Neural crest cell (in vitro differentiated cells): ENCODE measurements at regions not wholly inside any gene's neighbourhood (a gene's known extent, or its start where the extent isn't known, plus 50 kb on each side); places are given as distances from the start of the nearest gene placed in this dataset.

Experiments
- DNase-seq: peaks from one replicate; pipeline ENCODE4 v3.0.0; 2021; ENCODE audit warnings: low read depth, mixed read lengths, low spot score
- H3K27ac Mint-ChIP-seq: one replicate; pipeline ENCODE4 v1.8.0; 2021; ENCODE audit warnings: mild to moderate bottlenecking, mixed read lengths; ENCODE audit not compliant: unreplicated experiment
- H3K27me3 Mint-ChIP-seq: 2 replicates; pipeline ENCODE4 v1.8.0; 2021; ENCODE audit warnings: low read depth, mild to moderate bottlenecking, mixed read lengths
- H3K36me3 Mint-ChIP-seq: 2 replicates; pipeline ENCODE4 v1.8.0; 2021; ENCODE audit warnings: low read depth, mild to moderate bottlenecking, mixed read lengths
- H3K4me1 Mint-ChIP-seq: 2 replicates; pipeline ENCODE4 v1.8.0; 2021; ENCODE audit warnings: mixed read lengths
- H3K4me3 Mint-ChIP-seq: one replicate; pipeline ENCODE4 v1.8.0; 2021; ENCODE audit warnings: mild to moderate bottlenecking, mixed read lengths
- H3K9me3 Mint-ChIP-seq: 2 replicates; pipeline ENCODE4 v1.8.0; 2021; ENCODE audit warnings: mixed read lengths
- TF ChIP-seq, protein P1 (sequence below): fragments of 200-600 bp; sonication (generic); conservative IDR thresholded peaks from 2 replicates; pipeline ENCODE4 v1.5.0; 2021; ENCODE audit warnings: antibody characterized with exemption, mild to moderate bottlenecking

DNA sequence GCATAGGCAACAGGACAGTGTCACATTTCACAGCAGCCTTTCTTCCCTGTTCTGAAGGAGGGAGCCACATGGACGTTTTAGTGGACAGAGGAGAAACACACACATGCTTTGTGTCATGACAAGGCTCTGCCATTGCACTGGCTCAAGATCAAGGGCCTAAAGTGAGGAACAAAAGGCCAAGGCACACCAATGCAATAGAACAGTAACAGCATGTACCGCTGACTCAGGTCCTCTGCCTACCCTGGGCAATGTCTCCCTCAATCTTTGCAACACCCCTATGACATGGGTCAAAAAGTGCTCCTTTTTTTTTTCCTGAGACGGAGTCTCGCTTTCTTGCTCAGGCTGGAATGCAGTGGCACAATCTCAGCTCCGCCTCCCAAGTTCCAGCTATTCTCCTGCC, 57.8 kb upstream of the SDK1 start:
- Mint-ChIP-seq H3K9me3 (peaks cover 8% of the 10 kb centered on the region), H3K27me3 (no peaks in the 10 kb centered on the region), H3K27ac (peak overlapping the region; percentile 63), H3K4me3 (no peak overlapping the region), H3K4me1 (peaks cover 24% of the 10 kb centered on the region), H3K36me3 (no peaks in the 10 kb centered on the region)
- TF ChIP-seq, protein P1, sequence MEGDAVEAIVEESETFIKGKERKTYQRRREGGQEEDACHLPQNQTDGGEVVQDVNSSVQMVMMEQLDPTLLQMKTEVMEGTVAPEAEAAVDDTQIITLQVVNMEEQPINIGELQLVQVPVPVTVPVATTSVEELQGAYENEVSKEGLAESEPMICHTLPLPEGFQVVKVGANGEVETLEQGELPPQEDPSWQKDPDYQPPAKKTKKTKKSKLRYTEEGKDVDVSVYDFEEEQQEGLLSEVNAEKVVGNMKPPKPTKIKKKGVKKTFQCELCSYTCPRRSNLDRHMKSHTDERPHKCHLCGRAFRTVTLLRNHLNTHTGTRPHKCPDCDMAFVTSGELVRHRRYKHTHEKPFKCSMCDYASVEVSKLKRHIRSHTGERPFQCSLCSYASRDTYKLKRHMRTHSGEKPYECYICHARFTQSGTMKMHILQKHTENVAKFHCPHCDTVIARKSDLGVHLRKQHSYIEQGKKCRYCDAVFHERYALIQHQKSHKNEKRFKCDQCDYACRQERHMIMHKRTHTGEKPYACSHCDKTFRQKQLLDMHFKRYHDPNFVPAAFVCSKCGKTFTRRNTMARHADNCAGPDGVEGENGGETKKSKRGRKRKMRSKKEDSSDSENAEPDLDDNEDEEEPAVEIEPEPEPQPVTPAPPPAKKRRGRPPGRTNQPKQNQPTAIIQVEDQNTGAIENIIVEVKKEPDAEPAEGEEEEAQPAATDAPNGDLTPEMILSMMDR = no peak
- no peak for DNase-seq

DNA sequence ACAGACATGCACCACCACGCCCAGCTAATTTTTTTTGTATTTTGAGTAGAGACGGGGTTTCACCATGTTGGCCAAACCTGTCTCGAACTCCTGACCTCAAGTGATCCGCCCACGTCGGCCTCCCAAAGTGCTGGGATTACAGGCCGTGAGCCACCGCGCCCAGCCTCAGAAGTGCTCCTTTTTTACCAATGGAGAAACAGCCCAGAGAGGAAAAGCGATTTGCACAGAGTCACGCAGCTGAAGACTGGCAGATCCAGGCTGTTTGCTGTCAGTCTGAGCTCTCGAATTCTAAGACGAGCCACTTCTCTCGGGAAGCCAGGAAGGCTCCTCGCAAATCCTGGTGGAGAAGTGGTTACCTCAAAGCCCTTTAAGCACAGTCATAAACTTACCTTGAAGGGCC, 57.4 kb upstream of the SDK1 start:
- no peaks in the 10 kb centered on the region for H3K27me3 Mint-ChIP-seq
- peak overlapping the region; percentile 63 for H3K27ac Mint-ChIP-seq
- DNase-seq = no peak
- H3K4me3 Mint-ChIP-seq = no peak overlapping the region
- H3K4me1 Mint-ChIP-seq = peaks cover 28% of the 10 kb centered on the region
- H3K9me3 Mint-ChIP-seq = peaks cover 8% of the 10 kb centered on the region
- no peaks in the 10 kb centered on the region for H3K36me3 Mint-ChIP-seq
- TF ChIP-seq, protein P1 = no peak

DNA sequence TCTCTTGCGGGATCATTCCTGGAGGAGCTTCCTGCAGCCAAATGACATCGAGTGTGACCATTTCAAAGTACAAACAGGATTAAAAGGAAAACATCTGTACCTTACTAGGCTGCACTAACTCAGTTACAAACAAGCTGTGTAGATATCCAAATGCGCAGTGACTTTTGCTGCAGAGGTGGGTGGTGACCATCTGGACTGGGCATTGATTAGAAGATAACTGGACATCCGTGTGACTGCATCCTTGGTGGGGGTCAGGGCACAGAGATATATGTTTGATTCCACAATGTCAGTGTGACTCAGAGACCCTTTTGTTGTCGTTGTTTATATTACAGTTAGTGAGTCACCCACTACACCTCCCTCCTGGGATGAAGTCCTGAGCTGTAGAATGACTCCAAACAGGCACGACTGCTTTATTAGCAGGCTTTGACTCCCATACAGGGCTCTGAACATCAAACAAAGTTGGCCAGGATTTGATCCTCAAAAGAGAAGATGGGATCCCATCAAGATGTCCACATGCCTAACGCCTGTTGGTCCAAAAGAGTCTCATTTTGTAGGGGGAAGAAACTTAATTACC, 56.7 kb upstream of the SDK1 start:
- TF ChIP-seq, protein P1 = no peak
- DNase-seq = no peak
- Mint-ChIP-seq H3K4me1 (peaks cover 30% of the 10 kb centered on the region), H3K4me3 (no peak overlapping the region), H3K27me3 (no peaks in the 10 kb centered on the region), H3K27ac (no peak overlapping the region), H3K36me3 (no peaks in the 10 kb centered on the region), H3K9me3 (peaks cover 8% of the 10 kb centered on the region)

DNA sequence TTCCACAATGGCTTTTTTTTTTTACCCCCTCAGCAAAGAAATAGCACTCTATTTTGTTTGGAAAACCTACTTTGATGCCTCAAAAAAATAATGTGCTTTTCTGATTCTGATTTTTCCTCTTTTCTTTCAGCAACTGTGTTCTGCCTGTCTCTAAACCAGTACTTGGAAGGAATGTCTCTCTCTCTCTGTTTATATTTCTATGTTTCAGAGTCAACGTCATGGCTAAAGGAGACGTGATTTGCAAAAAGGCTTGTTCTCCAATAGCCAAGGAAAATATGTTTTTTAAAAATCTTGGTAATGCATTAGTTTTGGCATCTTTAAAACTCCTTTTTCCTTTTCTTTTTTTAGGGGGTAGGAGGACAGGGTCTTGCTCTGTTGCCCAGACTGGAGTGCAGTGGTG, 56.0 kb upstream of the SDK1 start:
- Mint-ChIP-seq H3K4me3 (no peak overlapping the region), H3K4me1 (peaks cover 30% of the 10 kb centered on the region), H3K36me3 (no peaks in the 10 kb centered on the region), H3K27me3 (no peaks in the 10 kb centered on the region), H3K9me3 (peaks cover 8% of the 10 kb centered on the region), H3K27ac (no peak overlapping the region)
- TF ChIP-seq, protein P1 = no peak
- no peak for DNase-seq

DNA sequence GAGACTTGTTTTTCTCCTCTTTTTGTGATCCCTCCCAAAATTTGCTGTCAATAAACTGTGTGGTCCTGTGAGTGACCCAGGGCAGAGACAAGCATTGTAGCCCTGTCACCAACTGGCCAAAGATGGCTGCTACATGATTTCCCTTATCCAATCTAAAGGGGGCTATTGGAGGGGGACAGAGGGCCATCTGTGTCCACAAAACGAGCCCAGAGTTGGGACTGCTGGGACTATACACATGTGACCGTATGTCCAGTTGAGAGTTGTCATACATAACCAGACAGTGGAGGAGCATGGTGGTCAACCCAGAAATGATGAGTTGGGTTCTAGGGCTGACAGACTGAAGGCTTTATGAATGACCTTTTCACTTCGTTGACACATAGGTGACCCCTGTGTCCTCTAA, 55.3 kb upstream of the SDK1 start:
- no peaks in the 10 kb centered on the region for H3K36me3 Mint-ChIP-seq
- DNase-seq = no peak

More for the DNA sequence above, 55.3 kb upstream of the SDK1 start:
- Mint-ChIP-seq H3K27me3 (no peaks in the 10 kb centered on the region), H3K9me3 (peaks cover 8% of the 10 kb centered on the region), H3K4me1 (peaks cover 31% of the 10 kb centered on the region), H3K27ac (no peak overlapping the region), H3K4me3 (no peak overlapping the region)
- TF ChIP-seq, protein P1 = no peak
